ENCODE measurements at regions not wholly inside any gene's neighbourhood (a gene's known extent, or its start where the extent isn't known, plus 50 kb on each side); places are given as distances from the start of the nearest gene placed in this dataset.

- H3K27me3 ChIP-seq: no peaks in the 10 kb centered on the region
- H3K9me3 ChIP-seq: no peaks in the 10 kb centered on the region
- intact Hi-C loops (cut with DNase I): no loop called here
- H3K4me3 ChIP-seq: no peak overlapping the region
- WGBS, 2 donors: 92 to 95% methylated on average over 23 of the region's 23 CpGs
- H3K27ac ChIP-seq: no peak overlapping the region
- ATAC-seq (no peak), DNase-seq (no peak), FAIRE-seq (no peak)
- TF ChIP-seq, protein P1, sequence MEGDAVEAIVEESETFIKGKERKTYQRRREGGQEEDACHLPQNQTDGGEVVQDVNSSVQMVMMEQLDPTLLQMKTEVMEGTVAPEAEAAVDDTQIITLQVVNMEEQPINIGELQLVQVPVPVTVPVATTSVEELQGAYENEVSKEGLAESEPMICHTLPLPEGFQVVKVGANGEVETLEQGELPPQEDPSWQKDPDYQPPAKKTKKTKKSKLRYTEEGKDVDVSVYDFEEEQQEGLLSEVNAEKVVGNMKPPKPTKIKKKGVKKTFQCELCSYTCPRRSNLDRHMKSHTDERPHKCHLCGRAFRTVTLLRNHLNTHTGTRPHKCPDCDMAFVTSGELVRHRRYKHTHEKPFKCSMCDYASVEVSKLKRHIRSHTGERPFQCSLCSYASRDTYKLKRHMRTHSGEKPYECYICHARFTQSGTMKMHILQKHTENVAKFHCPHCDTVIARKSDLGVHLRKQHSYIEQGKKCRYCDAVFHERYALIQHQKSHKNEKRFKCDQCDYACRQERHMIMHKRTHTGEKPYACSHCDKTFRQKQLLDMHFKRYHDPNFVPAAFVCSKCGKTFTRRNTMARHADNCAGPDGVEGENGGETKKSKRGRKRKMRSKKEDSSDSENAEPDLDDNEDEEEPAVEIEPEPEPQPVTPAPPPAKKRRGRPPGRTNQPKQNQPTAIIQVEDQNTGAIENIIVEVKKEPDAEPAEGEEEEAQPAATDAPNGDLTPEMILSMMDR (IDR thresholded peaks at IDR 0.05): no peak
- no peaks in the 10 kb centered on the region for H3K4me1 ChIP-seq
- H3K36me3 ChIP-seq: no peaks in the 10 kb centered on the region
These were observed 60.7 kb upstream of the METRNL start for GRCh38 chr17:83018658-83019193.

- no peaks in the 10 kb centered on the region for H3K9me3 ChIP-seq
These were observed 60.0 kb upstream of the METRNL start for GRCh38 chr17:83019376-83019775.

GRCh38 chr17:83024218-83024971, 55.0 kb upstream of the METRNL start:
- DNase-seq: peak in 1 of 6 donors; percentile 6

More at GRCh38 chr17:83019376-83019775, 60.0 kb upstream of the METRNL start:
- no peaks in the 10 kb centered on the region for H3K4me1 ChIP-seq
- WGBS, 2 donors: 81 to 93% methylated on average over 10 of the region's 10 CpGs
- no peak overlapping the region for H3K27ac ChIP-seq
- TF ChIP-seq, protein P1 (IDR thresholded peaks at IDR 0.05): no peak
- no peaks in the 10 kb centered on the region for H3K27me3 ChIP-seq
- ATAC-seq (no peak), DNase-seq (no peak), FAIRE-seq (no peak)
- no peak overlapping the region for H3K4me3 ChIP-seq
- H3K36me3 ChIP-seq: no peaks in the 10 kb centered on the region
- intact Hi-C loops (cut with DNase I): no loop called here

DNA sequence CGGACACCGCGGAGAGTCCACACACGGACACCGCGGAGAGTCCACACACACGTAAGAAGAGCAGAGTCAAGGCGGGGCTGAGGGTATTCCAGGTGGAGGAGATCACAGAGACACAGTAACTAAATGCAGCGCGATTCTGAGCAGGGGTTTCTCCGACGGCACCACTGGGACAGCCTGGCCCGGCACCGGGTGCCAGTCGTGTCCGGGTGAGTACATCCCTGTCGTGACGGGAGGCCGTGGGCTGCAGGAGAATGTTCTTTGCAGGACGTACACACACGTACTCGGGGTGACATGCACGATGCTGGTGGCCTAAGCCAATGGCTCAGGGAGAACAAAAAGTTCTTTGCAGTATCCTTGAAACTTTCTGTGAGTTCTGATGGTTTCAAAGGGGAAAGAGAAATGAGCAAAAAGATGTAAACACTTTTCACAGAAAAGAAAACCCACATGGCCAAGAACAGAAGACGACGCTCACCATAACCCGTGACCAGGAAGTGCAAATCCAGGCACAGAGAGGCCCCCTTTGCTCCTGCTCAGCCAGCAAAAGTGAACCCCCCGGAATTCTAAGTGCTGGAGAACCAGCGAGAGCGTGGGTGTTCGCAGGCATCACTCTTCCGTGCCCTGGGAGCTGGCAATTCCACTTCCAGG, 53.7 kb upstream of the METRNL start:
- intact Hi-C loops (cut with DNase I): no loop called here
- no peak for FAIRE-seq
- 93 to 94% methylated on average over 31 of the region's 31 CpGs for WGBS, 2 donors
- no peak for DNase-seq
- TF ChIP-seq, protein P1 (IDR thresholded peaks at IDR 0.05): no peak
- H3K36me3 ChIP-seq: no peaks in the 10 kb centered on the region
- H3K4me3 ChIP-seq: no peak overlapping the region
- no peak overlapping the region for H3K27ac ChIP-seq
- H3K4me1 ChIP-seq: no peaks in the 10 kb centered on the region
- no peak for ATAC-seq
- no peaks in the 10 kb centered on the region for H3K9me3 ChIP-seq
- no peaks in the 10 kb centered on the region for H3K27me3 ChIP-seq

More at GRCh38 chr17:83024218-83024971, 55.0 kb upstream of the METRNL start:
- TF ChIP-seq, protein P1 (IDR thresholded peaks at IDR 0.05): no peak
- Histone ChIP-seq H3K27me3 (no peaks in the 10 kb centered on the region), H3K9me3 (no peaks in the 10 kb centered on the region), H3K4me3 (no peak overlapping the region), H3K27ac (no peak overlapping the region), H3K36me3 (no peaks in the 10 kb centered on the region), H3K4me1 (no peaks in the 10 kb centered on the region)
- WGBS, 2 donors: 91% methylated on average over 43 of the region's 43 CpGs
- intact Hi-C loops (cut with DNase I): no loop called here
- ATAC-seq: no peak
- FAIRE-seq: no peak

All from pancreas (tissue), 10 donors.